Colon (tissue), 2 donors: ENCODE measurements at regions not wholly inside any gene's neighbourhood (a gene's known extent, or its start where the extent isn't known, plus 50 kb on each side); places are given as distances from the start of the nearest gene placed in this dataset.
"Not testable (repeated sequence)": the region's sequence is repeated elsewhere in the genome, so short reads cannot be mapped to it uniquely, and the experiment has no call there.

Experiments used
- FAIRE-seq: peaks from 2 replicates; lab custom pipeline; 2012; peaks lifted over from hg19 to GRCh38; lab: Jason Lieb, UNC
- donor health status: control.
- donor health status: control.

- FAIRE-seq, result no peak
These were observed 219.8 kb upstream of the DUSP10 start for GRCh38 chr1:221961532-221962292.

- not testable (repeated sequence) for FAIRE-seq
These were observed 216.3 kb upstream of the DUSP10 start for GRCh38 chr1:221958161-221958562.

GRCh38 chr1:221957350-221957749 is 215.5 kb upstream of the DUSP10 start:
- FAIRE-seq, result not testable (repeated sequence)

- no peak for FAIRE-seq
These were observed 208.1 kb upstream of the DUSP10 start for GRCh38 chr1:221949996-221950395.

GRCh38 chr1:221948459-221948858 is 206.6 kb upstream of the DUSP10 start:
- no peak for FAIRE-seq

GRCh38 chr1:221947731-221948130 is 205.8 kb upstream of the DUSP10 start:
- FAIRE-seq, result no peak

- no peak for FAIRE-seq
These were observed 204.9 kb upstream of the DUSP10 start for GRCh38 chr1:221946768-221947167.

GRCh38 chr1:221945669-221946068 is 203.8 kb upstream of the DUSP10 start:
- no peak for FAIRE-seq

GRCh38 chr1:221944247-221944870 is 202.5 kb upstream of the DUSP10 start:
- no peak for FAIRE-seq

- no peak for FAIRE-seq
These were observed 198.7 kb upstream of the DUSP10 start for GRCh38 chr1:221940631-221941030.

- FAIRE-seq, result no peak
These were observed 197.7 kb upstream of the DUSP10 start for GRCh38 chr1:221939607-221940006.

GRCh38 chr1:221937155-221937953 is 195.5 kb upstream of the DUSP10 start:
- no peak for FAIRE-seq

GRCh38 chr1:221933814-221934213 is 191.9 kb upstream of the DUSP10 start:
- no peak for FAIRE-seq

GRCh38 chr1:221926441-221926840 is 184.6 kb upstream of the DUSP10 start:
- no peak for FAIRE-seq

GRCh38 chr1:221925947-221926346 is 184.1 kb upstream of the DUSP10 start:
- no peak for FAIRE-seq

GRCh38 chr1:221923929-221924598 is 182.2 kb upstream of the DUSP10 start:
- FAIRE-seq, result no peak

- FAIRE-seq, result no peak
These were observed 180.0 kb upstream of the DUSP10 start for GRCh38 chr1:221921936-221922335.

- no peak for FAIRE-seq
These were observed 177.9 kb upstream of the DUSP10 start for GRCh38 chr1:221919743-221920142.

GRCh38 chr1:221919341-221919740 is 177.5 kb upstream of the DUSP10 start:
- no peak for FAIRE-seq

- FAIRE-seq, result no peak
These were observed 174.3 kb upstream of the DUSP10 start for GRCh38 chr1:221916176-221916575.

- FAIRE-seq, result no peak
These were observed 173.9 kb upstream of the DUSP10 start for GRCh38 chr1:221915764-221916163.

- no peak for FAIRE-seq
These were observed 171.5 kb upstream of the DUSP10 start for GRCh38 chr1:221913351-221913892.
